Putamen (tissue), 1 donor: ENCODE measurements at regions not wholly inside any gene's neighbourhood (a gene's known extent, or its start where the extent isn't known, plus 50 kb on each side); places are given as distances from the start of the nearest gene placed in this dataset.

Source experiments
- DNase-seq: peaks from one replicate; pipeline ENCODE4 v3.0.0-alpha.2; 2016; ENCODE audit warnings: low spot score

GRCh38 chr11:26777372-26777808, 55.5 kb upstream of the SLC5A12 start:
- DNase-seq: no peak

- no peak for DNase-seq
These were observed 56.3 kb upstream of the SLC5A12 start for GRCh38 chr11:26778000-26778757.

GRCh38 chr11:26779074-26779865, 57.4 kb upstream of the SLC5A12 start:
- no peak for DNase-seq

GRCh38 chr11:26780376-26781085, 58.7 kb upstream of the SLC5A12 start:
- DNase-seq: no peak

- DNase-seq: no peak
These were observed 60.5 kb upstream of the SLC5A12 start for GRCh38 chr11:26782220-26782965.

- no peak for DNase-seq
These were observed 62.1 kb upstream of the SLC5A12 start for GRCh38 chr11:26783997-26784396.

- no peak for DNase-seq
These were observed 68.9 kb upstream of the SLC5A12 start for GRCh38 chr11:26790738-26791137.

GRCh38 chr11:26792941-26793340, 71.1 kb upstream of the SLC5A12 start:
- no peak for DNase-seq

GRCh38 chr11:26793487-26793886, 71.6 kb upstream of the SLC5A12 start:
- no peak for DNase-seq

- DNase-seq: no peak
These were observed 79.7 kb upstream of the SLC5A12 start for GRCh38 chr11:26801601-26802000.

- DNase-seq: no peak
These were observed 83.1 kb upstream of the SLC5A12 start for GRCh38 chr11:26805001-26805400.

- DNase-seq: no peak
These were observed 84.4 kb upstream of the SLC5A12 start for GRCh38 chr11:26806219-26806618.

GRCh38 chr11:26820739-26821138, 98.9 kb upstream of the SLC5A12 start:
- DNase-seq: no peak

- no peak for DNase-seq
These were observed 102.1 kb upstream of the SLC5A12 start for GRCh38 chr11:26823963-26824362.

- no peak for DNase-seq
These were observed 105.8 kb upstream of the SLC5A12 start for GRCh38 chr11:26827567-26828081.

GRCh38 chr11:26828288-26828687, 106.4 kb upstream of the SLC5A12 start:
- DNase-seq: no peak

- no peak for DNase-seq
These were observed 108.4 kb upstream of the SLC5A12 start for GRCh38 chr11:26830218-26830617.

GRCh38 chr11:26830757-26831156, 108.9 kb upstream of the SLC5A12 start:
- DNase-seq: no peak

GRCh38 chr11:26834601-26835000, 112.7 kb upstream of the SLC5A12 start:
- DNase-seq: no peak

GRCh38 chr11:26835611-26836010, 113.8 kb upstream of the SLC5A12 start:
- no peak for DNase-seq

- no peak for DNase-seq
These were observed 115.3 kb upstream of the SLC5A12 start for GRCh38 chr11:26837154-26837553.
